Loucy (cell line): ENCODE measurements at regions not wholly inside any gene's neighbourhood (a gene's known extent, or its start where the extent isn't known, plus 50 kb on each side); places are given as distances from the start of the nearest gene placed in this dataset.

Source experiments
- H2AFZ ChIP-seq: fragments of 200-600 bp; sonication (generic); 2 replicates; pipeline ENCODE4 v1.6.0; 2016; ENCODE audit warnings: antibody characterized with exemption, mild to moderate bottlenecking, low read length, moderate library complexity
- H3F3A ChIP-seq: fragments of 200-600 bp; 2 replicates; pipeline ENCODE4 v1.6.0; 2016; ENCODE audit warnings: antibody characterized with exemption, low read depth, mild to moderate bottlenecking
- H3K27me3 ChIP-seq: fragments of 200-600 bp; sonication (generic); 2 replicates; pipeline ENCODE4 v1.6.1; 2014; ENCODE audit warnings: low read length, mild to moderate bottlenecking; ENCODE audit not compliant: insufficient read depth, poor library complexity, severe bottlenecking
- H3K36me3 ChIP-seq: fragments of 200-600 bp; sonication (generic); 2 replicates; pipeline ENCODE4 v1.6.1; 2016; ENCODE audit warnings: low read length; ENCODE audit not compliant: insufficient read depth
- H3K4me1 ChIP-seq: fragments of 200-600 bp; sonication (generic); 2 replicates; pipeline ENCODE4 v1.5.1; 2014; ENCODE audit warnings: low read length, mild to moderate bottlenecking; ENCODE audit not compliant: insufficient read depth, poor library complexity, severe bottlenecking
- H3K4me2 ChIP-seq: fragments of 200-600 bp; sonication (generic); 2 replicates; pipeline ENCODE4 v1.6.0; 2014; ENCODE audit warnings: antibody characterized with exemption, low read length, low read depth, mild to moderate bottlenecking; ENCODE audit not compliant: poor library complexity, severe bottlenecking
- H3K4me3 ChIP-seq: fragments of 200-600 bp; sonication (generic); 2 replicates; pipeline ENCODE4 v1.5.1; 2014; ENCODE audit warnings: low read length, mild to moderate bottlenecking, mixed read lengths; ENCODE audit not compliant: poor library complexity, severe bottlenecking
- H3K79me2 ChIP-seq: fragments of 200-600 bp; sonication (generic); 2 replicates; pipeline ENCODE4 v1.6.1; 2014; ENCODE audit warnings: low read length; ENCODE audit not compliant: insufficient read depth
- H3K9ac ChIP-seq: fragments of 200-600 bp; sonication (generic); 2 replicates; pipeline ENCODE4 v1.6.0; 2014; ENCODE audit warnings: mild to moderate bottlenecking, low read depth, low read length, moderate library complexity; ENCODE audit not compliant: poor library complexity, severe bottlenecking
- H3K9me2 ChIP-seq: fragments of 200-600 bp; sonication (generic); replicated peaks from 2 replicates; pipeline ENCODE4 v1.6.1; 2016; ENCODE audit warnings: low read depth, low read length, mixed read lengths
- H3K9me3 ChIP-seq: fragments of 200-600 bp; sonication (generic); 2 replicates; pipeline ENCODE4 v1.6.1; 2014; ENCODE audit warnings: mild to moderate bottlenecking, antibody characterized with exemption, low read length, low read depth; ENCODE audit not compliant: insufficient read depth
- H4K20me1 ChIP-seq: fragments of 200-600 bp; sonication (generic); 2 replicates; pipeline ENCODE4 v1.6.0; 2014; ENCODE audit warnings: antibody characterized with exemption, low read length, mild to moderate bottlenecking; ENCODE audit not compliant: insufficient read depth, poor library complexity, severe bottlenecking
- EZH2phosphoT487 ChIP-seq: fragments of 200-600 bp; IDR thresholded peaks from 2 replicates; pipeline ENCODE4 v1.6.1; 2018; ENCODE audit warnings: antibody characterized with exemption, mild to moderate bottlenecking, moderate library complexity, borderline replicate concordance
- TF ChIP-seq, protein P1 (sequence below): fragments of 200-600 bp; sonication (generic); conservative IDR thresholded peaks from 2 replicates; pipeline ENCODE4 v1.5.1; 2014; ENCODE audit warnings: mild to moderate bottlenecking, antibody characterized with exemption, low read length

DNA sequence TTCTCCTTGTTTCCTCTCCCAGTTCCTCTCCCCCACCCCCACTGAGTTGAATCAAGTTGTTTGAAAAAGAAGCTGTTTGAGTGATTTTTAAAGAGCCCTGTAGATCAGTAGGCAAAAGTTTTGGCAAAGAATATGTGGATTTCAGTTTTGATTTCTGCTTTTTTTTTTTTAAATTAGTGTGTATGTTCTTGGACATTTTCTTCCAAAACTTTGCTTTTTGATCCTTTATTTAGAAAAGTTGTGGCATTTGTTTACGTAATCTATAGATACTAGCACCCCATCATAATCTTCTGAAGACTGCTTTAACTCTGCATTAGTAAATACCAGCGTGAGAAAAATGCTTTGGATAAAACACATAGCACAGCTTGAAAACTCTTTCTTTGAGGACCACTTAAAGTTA, 190.3 kb upstream of the SEL1L start:
- H3K36me3 ChIP-seq: no peaks in the 10 kb centered on the region
- H3K27me3 ChIP-seq: no peaks in the 10 kb centered on the region
- TF ChIP-seq, protein P1, sequence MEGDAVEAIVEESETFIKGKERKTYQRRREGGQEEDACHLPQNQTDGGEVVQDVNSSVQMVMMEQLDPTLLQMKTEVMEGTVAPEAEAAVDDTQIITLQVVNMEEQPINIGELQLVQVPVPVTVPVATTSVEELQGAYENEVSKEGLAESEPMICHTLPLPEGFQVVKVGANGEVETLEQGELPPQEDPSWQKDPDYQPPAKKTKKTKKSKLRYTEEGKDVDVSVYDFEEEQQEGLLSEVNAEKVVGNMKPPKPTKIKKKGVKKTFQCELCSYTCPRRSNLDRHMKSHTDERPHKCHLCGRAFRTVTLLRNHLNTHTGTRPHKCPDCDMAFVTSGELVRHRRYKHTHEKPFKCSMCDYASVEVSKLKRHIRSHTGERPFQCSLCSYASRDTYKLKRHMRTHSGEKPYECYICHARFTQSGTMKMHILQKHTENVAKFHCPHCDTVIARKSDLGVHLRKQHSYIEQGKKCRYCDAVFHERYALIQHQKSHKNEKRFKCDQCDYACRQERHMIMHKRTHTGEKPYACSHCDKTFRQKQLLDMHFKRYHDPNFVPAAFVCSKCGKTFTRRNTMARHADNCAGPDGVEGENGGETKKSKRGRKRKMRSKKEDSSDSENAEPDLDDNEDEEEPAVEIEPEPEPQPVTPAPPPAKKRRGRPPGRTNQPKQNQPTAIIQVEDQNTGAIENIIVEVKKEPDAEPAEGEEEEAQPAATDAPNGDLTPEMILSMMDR: no peak
- no peak for TF ChIP-seq EZH2phosphoT487
- no peak overlapping the region for H3K4me2 ChIP-seq
- H4K20me1 ChIP-seq: no peaks in the 10 kb centered on the region
- H3K9ac ChIP-seq: no peak overlapping the region
- no peaks in the 10 kb centered on the region for H3F3A ChIP-seq
- no peaks in the 10 kb centered on the region for H3K79me2 ChIP-seq
- no peak overlapping the region for H2AFZ ChIP-seq
- no peaks in the 10 kb centered on the region for H3K9me3 ChIP-seq
- H3K4me1 ChIP-seq: no peaks in the 10 kb centered on the region
- no peaks in the 10 kb centered on the region for H3K9me2 ChIP-seq
- no peak overlapping the region for H3K4me3 ChIP-seq

DNA sequence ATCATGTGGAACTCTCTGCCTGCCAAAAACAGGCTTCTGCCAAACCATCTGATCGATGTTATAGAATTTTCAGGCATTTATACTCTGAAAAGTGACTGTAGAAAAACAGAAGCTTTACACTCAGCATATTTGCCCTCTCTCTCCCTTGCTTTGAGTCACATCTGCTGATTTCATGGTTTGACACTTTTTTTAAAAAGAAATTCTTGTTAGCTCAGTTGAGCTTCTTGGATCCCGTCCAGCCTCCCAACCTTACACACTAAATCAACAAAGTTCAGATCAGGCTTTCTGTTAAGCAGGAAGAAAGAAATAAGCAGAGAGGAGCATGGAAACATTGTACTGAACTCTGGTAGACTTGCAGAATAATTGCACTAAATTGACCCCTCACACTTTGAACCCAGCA, 193.6 kb upstream of the SEL1L start:
- H3K4me3 ChIP-seq: no peak overlapping the region
- H3K79me2 ChIP-seq: no peaks in the 10 kb centered on the region
- H3K9me2 ChIP-seq: no peaks in the 10 kb centered on the region
- H2AFZ ChIP-seq: no peak overlapping the region
- H3K4me2 ChIP-seq: no peak overlapping the region
- no peaks in the 10 kb centered on the region for H3K36me3 ChIP-seq
- no peaks in the 10 kb centered on the region for H3K9me3 ChIP-seq
- H3K4me1 ChIP-seq: no peaks in the 10 kb centered on the region
- no peak overlapping the region for H3K9ac ChIP-seq
- H3K27me3 ChIP-seq: no peaks in the 10 kb centered on the region
- H3F3A ChIP-seq: no peaks in the 10 kb centered on the region
- no peaks in the 10 kb centered on the region for H4K20me1 ChIP-seq
- TF ChIP-seq, protein P1: no peak
- TF ChIP-seq EZH2phosphoT487: no peak

DNA sequence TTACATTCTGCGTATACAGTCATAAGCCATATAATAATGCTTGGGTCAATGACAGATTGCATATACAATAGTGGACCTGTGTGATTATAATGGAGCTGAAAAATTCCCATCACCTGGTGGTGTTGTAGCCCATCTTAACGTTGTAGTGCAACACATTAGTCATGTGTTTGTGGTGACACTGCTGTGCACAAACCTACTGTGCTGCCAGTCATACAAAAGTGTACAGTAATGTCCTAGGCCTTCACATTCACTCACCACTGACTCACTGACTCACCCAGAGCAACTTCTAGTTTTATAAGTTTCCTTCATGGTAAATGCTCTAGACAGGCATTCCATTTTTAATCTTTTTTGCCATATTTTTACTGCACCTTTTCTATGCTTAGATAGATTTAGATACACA, 194.8 kb upstream of the SEL1L start:
- no peaks in the 10 kb centered on the region for H3K4me1 ChIP-seq
- H3K27me3 ChIP-seq: no peaks in the 10 kb centered on the region
- no peak overlapping the region for H3K4me3 ChIP-seq
- no peaks in the 10 kb centered on the region for H3K79me2 ChIP-seq
- no peak overlapping the region for H3K4me2 ChIP-seq
- no peaks in the 10 kb centered on the region for H4K20me1 ChIP-seq
- no peak overlapping the region for H2AFZ ChIP-seq
- no peak overlapping the region for H3K9ac ChIP-seq
- no peaks in the 10 kb centered on the region for H3K9me3 ChIP-seq
- H3K9me2 ChIP-seq: no peaks in the 10 kb centered on the region
- TF ChIP-seq, protein P1: no peak
- TF ChIP-seq EZH2phosphoT487: no peak
- no peaks in the 10 kb centered on the region for H3K36me3 ChIP-seq
- no peaks in the 10 kb centered on the region for H3F3A ChIP-seq
